ENCODE measurements at regions not wholly inside any gene's neighbourhood (a gene's known extent, or its start where the extent isn't known, plus 50 kb on each side); places are given as distances from the start of the nearest gene placed in this dataset.

DNA sequence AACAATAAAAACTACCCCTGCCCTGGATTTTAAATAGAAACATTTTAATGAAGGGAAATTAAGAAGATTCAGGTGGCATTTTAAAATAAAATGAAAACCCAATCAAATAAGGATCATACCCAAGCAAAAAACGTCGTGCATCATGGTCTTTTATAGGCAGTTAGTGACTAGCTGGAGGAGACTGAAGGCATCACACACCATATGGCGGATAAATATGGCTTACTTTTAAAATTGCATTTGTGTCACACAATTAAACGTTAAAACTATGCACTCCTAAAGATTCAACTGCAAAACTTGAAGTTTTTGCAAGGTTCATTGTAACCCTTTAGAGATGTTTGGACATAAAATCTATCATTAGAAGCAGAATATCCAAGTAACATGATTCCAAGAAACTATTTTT is 200.1 kb upstream of the NRG3 start:
- TF ChIP-seq, protein P1, sequence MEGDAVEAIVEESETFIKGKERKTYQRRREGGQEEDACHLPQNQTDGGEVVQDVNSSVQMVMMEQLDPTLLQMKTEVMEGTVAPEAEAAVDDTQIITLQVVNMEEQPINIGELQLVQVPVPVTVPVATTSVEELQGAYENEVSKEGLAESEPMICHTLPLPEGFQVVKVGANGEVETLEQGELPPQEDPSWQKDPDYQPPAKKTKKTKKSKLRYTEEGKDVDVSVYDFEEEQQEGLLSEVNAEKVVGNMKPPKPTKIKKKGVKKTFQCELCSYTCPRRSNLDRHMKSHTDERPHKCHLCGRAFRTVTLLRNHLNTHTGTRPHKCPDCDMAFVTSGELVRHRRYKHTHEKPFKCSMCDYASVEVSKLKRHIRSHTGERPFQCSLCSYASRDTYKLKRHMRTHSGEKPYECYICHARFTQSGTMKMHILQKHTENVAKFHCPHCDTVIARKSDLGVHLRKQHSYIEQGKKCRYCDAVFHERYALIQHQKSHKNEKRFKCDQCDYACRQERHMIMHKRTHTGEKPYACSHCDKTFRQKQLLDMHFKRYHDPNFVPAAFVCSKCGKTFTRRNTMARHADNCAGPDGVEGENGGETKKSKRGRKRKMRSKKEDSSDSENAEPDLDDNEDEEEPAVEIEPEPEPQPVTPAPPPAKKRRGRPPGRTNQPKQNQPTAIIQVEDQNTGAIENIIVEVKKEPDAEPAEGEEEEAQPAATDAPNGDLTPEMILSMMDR (IDR thresholded peaks at IDR 0.05): no peak
- no peak for TF ChIP-seq POLR2A (IDR thresholded peaks at IDR 0.05)

All from uterus (tissue), 2 donors.